HG02981 (cell line): ENCODE measurements at regions not wholly inside any gene's neighbourhood (a gene's known extent, or its start where the extent isn't known, plus 50 kb on each side); places are given as distances from the start of the nearest gene placed in this dataset.
"Not testable (repeated sequence)": the region's sequence is repeated elsewhere in the genome, so short reads cannot be mapped to it uniquely, and the experiment has no call there.

Source experiments
- ATAC-seq: cut with Tn5 transposase; IDR thresholded peaks from one replicate; pipeline ENCODE4 v1.9.1; 2021; ENCODE audit warnings: mild to moderate bottlenecking, moderate library complexity; ENCODE audit not compliant: unreplicated experiment

- ATAC-seq: no peak
Measured at GRCh38 chr6:53446151-53446550, 97.4 kb upstream of the ELOVL5 start.

GRCh38 chr6:53441761-53442160 is 93.0 kb upstream of the ELOVL5 start:
- no peak for ATAC-seq

GRCh38 chr6:53441035-53441493 is 92.3 kb upstream of the ELOVL5 start:
- ATAC-seq: peak; percentile 46

GRCh38 chr6:53440336-53440945 is 91.7 kb upstream of the ELOVL5 start:
- ATAC-seq: no peak

GRCh38 chr6:53439556-53439955 is 90.8 kb upstream of the ELOVL5 start:
- ATAC-seq: no peak

GRCh38 chr6:53437557-53438202 is 88.9 kb upstream of the ELOVL5 start:
- no peak for ATAC-seq

GRCh38 chr6:53436526-53437303 is 88.0 kb upstream of the ELOVL5 start:
- no peak for ATAC-seq

GRCh38 chr6:53433951-53434285 is 85.2 kb upstream of the ELOVL5 start:
- ATAC-seq: no peak

GRCh38 chr6:53433261-53433950 is 84.7 kb upstream of the ELOVL5 start:
- no peak for ATAC-seq

- no peak for ATAC-seq
Measured at GRCh38 chr6:53432318-53433161, 83.8 kb upstream of the ELOVL5 start.

GRCh38 chr6:53431704-53432103 is 83.0 kb upstream of the ELOVL5 start:
- no peak for ATAC-seq

- ATAC-seq: no peak
Measured at GRCh38 chr6:53429401-53429800, 80.7 kb upstream of the ELOVL5 start.

GRCh38 chr6:53428886-53429285 is 80.1 kb upstream of the ELOVL5 start:
- ATAC-seq: no peak

GRCh38 chr6:53426667-53427270 is 78.0 kb upstream of the ELOVL5 start:
- peak; percentile 92 for ATAC-seq

- ATAC-seq: no peak
Measured at GRCh38 chr6:53426117-53426516, 77.4 kb upstream of the ELOVL5 start.

GRCh38 chr6:53424976-53425718 is 76.4 kb upstream of the ELOVL5 start:
- ATAC-seq: no peak

GRCh38 chr6:53424300-53424699 is 75.5 kb upstream of the ELOVL5 start:
- no peak for ATAC-seq

GRCh38 chr6:53423560-53423959 is 74.8 kb upstream of the ELOVL5 start:
- not testable (repeated sequence) for ATAC-seq

GRCh38 chr6:53419026-53419425 is 70.3 kb upstream of the ELOVL5 start:
- no peak for ATAC-seq
